ENCODE measurements at regions not wholly inside any gene's neighbourhood (a gene's known extent, or its start where the extent isn't known, plus 50 kb on each side); places are given as distances from the start of the nearest gene placed in this dataset.

DNA sequence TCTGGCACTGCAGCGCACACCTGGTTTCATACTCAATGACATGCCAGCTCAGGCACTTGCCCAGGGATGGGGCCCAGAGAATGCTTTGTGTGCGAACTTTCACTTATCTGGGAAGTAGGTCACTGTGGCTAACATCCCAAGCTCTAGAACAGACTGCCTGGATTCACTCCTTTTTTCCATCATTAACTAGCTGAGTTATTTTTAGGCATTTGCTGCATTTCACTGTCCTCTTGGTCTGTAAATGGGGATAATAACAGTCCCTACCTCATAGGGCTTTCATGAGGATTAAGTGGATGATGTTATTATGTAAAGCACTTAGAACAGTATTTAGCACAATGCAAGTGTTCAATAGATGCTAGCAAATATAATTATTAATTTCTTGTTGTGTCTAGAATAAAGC lies 98.7 kb upstream of the DOCK1 start:
- Histone ChIP-seq H3K27me3 (ENCODE audit: control insufficient read depth, insufficient read depth, low read length) (no peaks in the 10 kb centered on the region), H2AFZ (replicated peaks; ENCODE audit: low read length, poor library complexity) (no peak overlapping the region), H4K20me1 (ENCODE audit: insufficient read depth, low read length) (no peaks in the 10 kb centered on the region), H3K4me1 (ENCODE audit: control insufficient read depth, insufficient read depth, low read length) (no peaks in the 10 kb centered on the region), H3K4me2 (ENCODE audit: low read depth, low read length) (no peak overlapping the region), H3K18ac (ENCODE audit: low read depth, low read length) (no peak overlapping the region), H2BK15ac (ENCODE audit: low read depth, low read length) (no peak overlapping the region), H4K5ac (ENCODE audit: low read depth, low read length) (no peak overlapping the region), H3K23ac (ENCODE audit: low read depth, low read length) (no peak overlapping the region), H3K9me1 (ENCODE audit: insufficient read depth, low read length) (no peaks in the 10 kb centered on the region), H4K8ac (ENCODE audit: low read depth in 2 of 2, low read length in 2 of 2) (no peak overlapping the region), H3K56ac (ENCODE audit: extremely low read depth, insufficient read depth, low read length) (no peak overlapping the region), H3K79me1 (ENCODE audit: low read depth in 1 of 2, low read length in 2 of 2) (no peaks in the 10 kb centered on the region), H3K14ac (replicated peaks; ENCODE audit: low read depth, low read length) (no peak overlapping the region), H3K27ac (ENCODE audit: insufficient read depth, low read length) (no peak overlapping the region), H2BK20ac (ENCODE audit: low read depth, low read length) (no peak overlapping the region), H2AK5ac (ENCODE audit: low read depth, low read length) (no peak overlapping the region), H3K4me3 (ENCODE audit: insufficient read depth, low read depth, low read length) (no peak overlapping the region), H2BK120ac (ENCODE audit: low read depth, low read length) (no peak overlapping the region), H3K9me3 (ENCODE audit: control insufficient read depth, insufficient read depth, low read length) (no peaks in the 10 kb centered on the region), H4K91ac (ENCODE audit: insufficient read depth, low read depth, low read length) (no peak overlapping the region), H3K4ac (ENCODE audit: low read depth, low read length) (no peak overlapping the region), H2AK9ac (replicated peaks; ENCODE audit: low read depth, low read length, poor library complexity) (no peak overlapping the region), H2BK5ac (ENCODE audit: low read depth, low read length, poor library complexity, severe bottlenecking) (no peak overlapping the region), H3K36me3 (ENCODE audit: control insufficient read depth, insufficient read depth, low read length) (no peaks in the 10 kb centered on the region), H3K9ac (ENCODE audit: low read depth, low read length) (no peak overlapping the region)
- intact Hi-C loops (cut with micrococcal nuclease), result no loop called here
- no CpG with 5 or more reads among the region's 2 CpGs for WGBS, 2 experiments (ENCODE audit: extremely low coverage in 2 of 2, insufficient read length in 1 of 2)
- TF ChIP-seq MXI1 (IDR thresholded peaks at IDR 0.05; ENCODE audit: borderline replicate concordance, low read depth, low read length) (no peak), CEBPB (IDR thresholded peaks at IDR 0.05; ENCODE audit: low read depth, low read length) (no peak), SMC3 (IDR thresholded peaks at IDR 0.05; ENCODE audit: low read depth, low read length) (no peak), POLR2A (IDR thresholded peaks at IDR 0.05; ENCODE audit: low read depth, low read length) (no peak), BHLHE40 (IDR thresholded peaks at IDR 0.05; ENCODE audit: low read depth, low read length) (no peak), MAZ (IDR thresholded peaks at IDR 0.05; ENCODE audit: borderline replicate concordance, low read depth, low read length) (no peak), RFX5 (IDR thresholded peaks at IDR 0.05; ENCODE audit: low read depth, low read length) (no peak), MAFK (IDR thresholded peaks at IDR 0.05; ENCODE audit: low read depth, low read length) (no peak), CHD1 (IDR thresholded peaks at IDR 0.05; ENCODE audit: low read depth, low read length) (no peak), NFE2L2 (IDR thresholded peaks at IDR 0.05; ENCODE audit: low read depth, low read length) (no peak)
- TF ChIP-seq, protein P1, sequence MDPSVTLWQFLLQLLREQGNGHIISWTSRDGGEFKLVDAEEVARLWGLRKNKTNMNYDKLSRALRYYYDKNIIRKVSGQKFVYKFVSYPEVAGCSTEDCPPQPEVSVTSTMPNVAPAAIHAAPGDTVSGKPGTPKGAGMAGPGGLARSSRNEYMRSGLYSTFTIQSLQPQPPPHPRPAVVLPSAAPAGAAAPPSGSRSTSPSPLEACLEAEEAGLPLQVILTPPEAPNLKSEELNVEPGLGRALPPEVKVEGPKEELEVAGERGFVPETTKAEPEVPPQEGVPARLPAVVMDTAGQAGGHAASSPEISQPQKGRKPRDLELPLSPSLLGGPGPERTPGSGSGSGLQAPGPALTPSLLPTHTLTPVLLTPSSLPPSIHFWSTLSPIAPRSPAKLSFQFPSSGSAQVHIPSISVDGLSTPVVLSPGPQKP (IDR thresholded peaks at IDR 0.05; ENCODE audit: borderline replicate concordance, low read depth, low read length), result no peak
- ChIA-PET POLR2A (ENCODE audit: unreplicated experiment) (no interaction called here), CTCF (no interaction called here)
- no peak for ATAC-seq (ENCODE audit: low read depth)
- no peak for DNase-seq
- dilution Hi-C loops (cut with HindIII; ENCODE audit: low sequenced_read_pairs, unreplicated experiment), result no loop called here
- in situ Hi-C loops (cut with MboI; ENCODE audit: low sequenced_read_pairs), result no loop called here
- no TSS peak for BruUV-seq (replicated peaks)

Measured in IMR-90 (cell line).